ENCODE measurements at regions not wholly inside any gene's neighbourhood (a gene's known extent, or its start where the extent isn't known, plus 50 kb on each side); places are given as distances from the start of the nearest gene placed in this dataset.

GRCh38 chr13:104253063-104253680 lies 1187.0 kb upstream of the SLC10A2 start:
- intact Hi-C loops (cut with DNase I): no loop called here
- no peak overlapping the region for H3K4me3 ChIP-seq
- H3K4me1 ChIP-seq: no peaks in the 10 kb centered on the region
- H3K36me3 ChIP-seq: no peaks in the 10 kb centered on the region
- no peaks in the 10 kb centered on the region for H3K9me3 ChIP-seq
- DNase-seq (ENCODE audit: low spot score in 2 of 2): no peak
- no peaks in the 10 kb centered on the region for H3K27me3 ChIP-seq
- TF ChIP-seq, protein P1, sequence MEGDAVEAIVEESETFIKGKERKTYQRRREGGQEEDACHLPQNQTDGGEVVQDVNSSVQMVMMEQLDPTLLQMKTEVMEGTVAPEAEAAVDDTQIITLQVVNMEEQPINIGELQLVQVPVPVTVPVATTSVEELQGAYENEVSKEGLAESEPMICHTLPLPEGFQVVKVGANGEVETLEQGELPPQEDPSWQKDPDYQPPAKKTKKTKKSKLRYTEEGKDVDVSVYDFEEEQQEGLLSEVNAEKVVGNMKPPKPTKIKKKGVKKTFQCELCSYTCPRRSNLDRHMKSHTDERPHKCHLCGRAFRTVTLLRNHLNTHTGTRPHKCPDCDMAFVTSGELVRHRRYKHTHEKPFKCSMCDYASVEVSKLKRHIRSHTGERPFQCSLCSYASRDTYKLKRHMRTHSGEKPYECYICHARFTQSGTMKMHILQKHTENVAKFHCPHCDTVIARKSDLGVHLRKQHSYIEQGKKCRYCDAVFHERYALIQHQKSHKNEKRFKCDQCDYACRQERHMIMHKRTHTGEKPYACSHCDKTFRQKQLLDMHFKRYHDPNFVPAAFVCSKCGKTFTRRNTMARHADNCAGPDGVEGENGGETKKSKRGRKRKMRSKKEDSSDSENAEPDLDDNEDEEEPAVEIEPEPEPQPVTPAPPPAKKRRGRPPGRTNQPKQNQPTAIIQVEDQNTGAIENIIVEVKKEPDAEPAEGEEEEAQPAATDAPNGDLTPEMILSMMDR (IDR thresholded peaks at IDR 0.05): no peak
- no peak overlapping the region for H3K27ac ChIP-seq

GRCh38 chr13:104251931-104252330 lies 1185.7 kb upstream of the SLC10A2 start:
- TF ChIP-seq, protein P1 (IDR thresholded peaks at IDR 0.05): no peak
- no peak for DNase-seq (ENCODE audit: low spot score in 2 of 2)
- Histone ChIP-seq H3K9me3 (no peaks in the 10 kb centered on the region), H3K27ac (no peak overlapping the region), H3K36me3 (no peaks in the 10 kb centered on the region), H3K4me3 (no peak overlapping the region), H3K4me1 (no peaks in the 10 kb centered on the region), H3K27me3 (no peaks in the 10 kb centered on the region)
- intact Hi-C loops (cut with DNase I): no loop called here

DNA sequence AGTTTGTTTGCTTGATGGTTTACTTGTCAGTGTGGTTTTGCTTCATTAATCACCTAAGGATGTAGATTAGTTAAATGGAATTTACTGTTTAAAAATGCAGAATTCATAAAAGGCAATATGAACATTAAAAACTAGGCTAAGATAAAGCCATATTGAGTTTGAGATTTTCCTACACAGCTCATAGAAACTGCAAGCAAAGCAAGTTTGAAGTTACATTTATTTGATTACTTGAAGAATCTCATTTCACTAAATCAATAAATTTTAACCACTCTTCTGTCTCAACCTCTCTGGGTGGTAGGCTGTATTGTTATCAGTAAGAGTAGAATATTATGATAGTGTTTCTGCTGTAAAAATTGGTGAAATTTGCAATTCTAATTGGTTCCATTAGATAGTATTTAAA lies 1180.7 kb upstream of the SLC10A2 start:
- no peaks in the 10 kb centered on the region for H3K36me3 ChIP-seq

DNA sequence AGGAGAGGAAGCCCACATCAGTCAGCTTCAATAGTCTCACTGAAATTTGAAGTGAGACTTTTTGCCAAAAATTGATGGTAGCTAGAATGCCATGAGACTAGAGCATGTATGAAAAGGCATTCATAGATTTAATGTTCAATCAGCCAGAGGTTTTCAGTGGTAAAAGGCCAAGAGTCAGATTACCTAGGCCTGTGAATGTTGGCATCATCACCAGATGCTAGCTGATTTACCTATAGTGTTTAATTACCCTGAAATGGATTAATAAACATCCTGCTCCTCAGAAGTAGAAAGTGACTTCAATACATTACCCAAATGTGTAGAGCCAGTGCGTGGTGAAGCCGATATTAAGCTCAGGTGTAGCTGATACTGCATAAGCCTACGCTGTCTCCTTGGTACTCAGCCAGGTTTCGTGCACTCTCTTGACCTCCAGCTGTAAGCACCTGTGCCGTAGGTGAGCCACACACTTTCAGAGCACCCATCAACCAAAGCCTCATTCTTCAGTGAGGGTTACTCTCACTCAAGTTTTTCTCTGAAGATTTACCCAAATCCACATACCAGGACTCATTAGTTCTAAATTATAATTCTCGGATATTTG lies 1140.3 kb upstream of the SLC10A2 start:
- H3K27me3 ChIP-seq: no peaks in the 10 kb centered on the region
- intact Hi-C loops (cut with DNase I): no loop called here
- H3K9me3 ChIP-seq: no peaks in the 10 kb centered on the region
- H3K4me3 ChIP-seq: no peak overlapping the region
- no peaks in the 10 kb centered on the region for H3K36me3 ChIP-seq
- DNase-seq (ENCODE audit: low spot score in 2 of 2): no peak
- H3K4me1 ChIP-seq: no peaks in the 10 kb centered on the region
- TF ChIP-seq, protein P1 (IDR thresholded peaks at IDR 0.05): no peak
- H3K27ac ChIP-seq: no peak overlapping the region

More for the DNA sequence above, 1180.7 kb upstream of the SLC10A2 start:
- H3K27ac ChIP-seq: no peak overlapping the region
- TF ChIP-seq, protein P1 (IDR thresholded peaks at IDR 0.05): no peak
- no peak overlapping the region for H3K4me3 ChIP-seq
- no peaks in the 10 kb centered on the region for H3K4me1 ChIP-seq
- H3K27me3 ChIP-seq: no peaks in the 10 kb centered on the region
- DNase-seq (ENCODE audit: low spot score in 2 of 2): no peak
- H3K9me3 ChIP-seq: no peaks in the 10 kb centered on the region
- intact Hi-C loops (cut with DNase I): no loop called here

GRCh38 chr13:104204177-104204576 lies 1138.0 kb upstream of the SLC10A2 start:
- no peaks in the 10 kb centered on the region for H3K9me3 ChIP-seq
- H3K4me3 ChIP-seq: no peak overlapping the region
- H3K4me1 ChIP-seq: no peaks in the 10 kb centered on the region
- no peaks in the 10 kb centered on the region for H3K27me3 ChIP-seq
- intact Hi-C loops (cut with DNase I): no loop called here
- H3K36me3 ChIP-seq: no peaks in the 10 kb centered on the region
- TF ChIP-seq, protein P1 (IDR thresholded peaks at IDR 0.05): no peak
- no peak overlapping the region for H3K27ac ChIP-seq
- no peak for DNase-seq (ENCODE audit: low spot score in 2 of 2)

All from ascending aorta (tissue), 2 donors.